ENCODE measurements at regions not wholly inside any gene's neighbourhood (a gene's known extent, or its start where the extent isn't known, plus 50 kb on each side); places are given as distances from the start of the nearest gene placed in this dataset.

DNA sequence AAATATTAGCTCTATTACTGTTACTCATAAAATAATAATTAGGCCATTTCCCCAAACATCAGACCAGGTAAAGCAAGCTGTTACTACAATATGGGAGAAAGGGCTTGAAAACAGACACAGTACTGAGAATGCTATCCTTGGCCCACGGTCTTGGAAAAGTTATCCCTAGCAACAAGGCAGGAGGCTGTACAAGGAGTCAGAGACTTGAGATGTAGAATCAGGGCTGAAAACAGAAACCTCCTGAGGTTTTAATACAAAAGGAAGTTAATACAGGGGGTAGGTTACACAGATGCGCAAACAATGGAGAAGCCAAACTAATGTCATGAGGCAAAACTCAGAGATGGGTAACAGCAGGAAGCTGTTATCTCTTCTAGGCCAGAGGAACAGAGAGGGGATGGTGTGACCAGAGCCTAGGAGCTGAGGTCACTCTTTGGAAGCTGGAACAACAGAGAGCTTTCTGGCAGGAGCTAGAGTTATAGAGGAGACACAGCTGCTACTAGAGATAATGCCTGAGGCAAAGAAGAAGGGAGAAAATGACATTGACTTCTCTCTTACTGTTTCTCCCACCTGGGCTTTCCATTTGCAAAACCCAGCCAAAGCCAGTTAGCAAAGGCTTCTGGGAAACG lies 248.8 kb downstream of the SUDS3 start:
- intact Hi-C loops (cut with DNase I), result no loop called here
- peak; percentile 29 for ATAC-seq

DNA sequence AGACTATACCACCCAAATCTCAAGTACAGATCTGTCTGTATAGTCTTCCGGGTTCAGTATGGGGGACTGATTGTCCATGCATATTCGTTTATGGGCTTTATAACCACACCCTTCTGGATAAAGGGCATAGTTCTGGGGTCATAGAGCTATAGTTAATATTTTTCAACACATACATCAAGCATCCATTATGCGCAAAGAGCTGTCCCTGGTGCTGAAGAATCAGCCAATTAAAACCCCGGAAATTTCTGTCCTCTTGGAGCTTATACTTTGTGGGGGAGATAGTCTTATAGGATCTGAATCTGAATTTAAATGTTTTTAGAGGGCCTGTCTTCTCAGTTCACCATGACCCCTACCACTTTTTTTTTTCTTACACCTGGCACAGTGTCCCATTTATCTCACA lies 256.7 kb downstream of the SUDS3 start:
- intact Hi-C loops (cut with DNase I), result no loop called here
- H3K27ac ChIP-seq, result no peak overlapping the region
- no peaks in the 10 kb centered on the region for H3K36me3 ChIP-seq
- ATAC-seq, result no peak
- no peak for DNase-seq
- H3K4me3 ChIP-seq, result no peak overlapping the region
- H3K4me1 ChIP-seq, result no peaks in the 10 kb centered on the region
- no peaks in the 10 kb centered on the region for H3K9me3 ChIP-seq
- no peaks in the 10 kb centered on the region for H3K27me3 ChIP-seq
- TF ChIP-seq, protein P1, sequence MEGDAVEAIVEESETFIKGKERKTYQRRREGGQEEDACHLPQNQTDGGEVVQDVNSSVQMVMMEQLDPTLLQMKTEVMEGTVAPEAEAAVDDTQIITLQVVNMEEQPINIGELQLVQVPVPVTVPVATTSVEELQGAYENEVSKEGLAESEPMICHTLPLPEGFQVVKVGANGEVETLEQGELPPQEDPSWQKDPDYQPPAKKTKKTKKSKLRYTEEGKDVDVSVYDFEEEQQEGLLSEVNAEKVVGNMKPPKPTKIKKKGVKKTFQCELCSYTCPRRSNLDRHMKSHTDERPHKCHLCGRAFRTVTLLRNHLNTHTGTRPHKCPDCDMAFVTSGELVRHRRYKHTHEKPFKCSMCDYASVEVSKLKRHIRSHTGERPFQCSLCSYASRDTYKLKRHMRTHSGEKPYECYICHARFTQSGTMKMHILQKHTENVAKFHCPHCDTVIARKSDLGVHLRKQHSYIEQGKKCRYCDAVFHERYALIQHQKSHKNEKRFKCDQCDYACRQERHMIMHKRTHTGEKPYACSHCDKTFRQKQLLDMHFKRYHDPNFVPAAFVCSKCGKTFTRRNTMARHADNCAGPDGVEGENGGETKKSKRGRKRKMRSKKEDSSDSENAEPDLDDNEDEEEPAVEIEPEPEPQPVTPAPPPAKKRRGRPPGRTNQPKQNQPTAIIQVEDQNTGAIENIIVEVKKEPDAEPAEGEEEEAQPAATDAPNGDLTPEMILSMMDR (IDR thresholded peaks at IDR 0.05), result no peak

More for the DNA sequence above, 248.8 kb downstream of the SUDS3 start:
- TF ChIP-seq, protein P1 (IDR thresholded peaks at IDR 0.05), result no peak
- H3K4me3 ChIP-seq, result no peak overlapping the region
- no peaks in the 10 kb centered on the region for H3K4me1 ChIP-seq
- H3K9me3 ChIP-seq, result no peaks in the 10 kb centered on the region
- no peak overlapping the region for H3K27ac ChIP-seq
- no peaks in the 10 kb centered on the region for H3K27me3 ChIP-seq
- DNase-seq, result no peak
- no peaks in the 10 kb centered on the region for H3K36me3 ChIP-seq

DNA sequence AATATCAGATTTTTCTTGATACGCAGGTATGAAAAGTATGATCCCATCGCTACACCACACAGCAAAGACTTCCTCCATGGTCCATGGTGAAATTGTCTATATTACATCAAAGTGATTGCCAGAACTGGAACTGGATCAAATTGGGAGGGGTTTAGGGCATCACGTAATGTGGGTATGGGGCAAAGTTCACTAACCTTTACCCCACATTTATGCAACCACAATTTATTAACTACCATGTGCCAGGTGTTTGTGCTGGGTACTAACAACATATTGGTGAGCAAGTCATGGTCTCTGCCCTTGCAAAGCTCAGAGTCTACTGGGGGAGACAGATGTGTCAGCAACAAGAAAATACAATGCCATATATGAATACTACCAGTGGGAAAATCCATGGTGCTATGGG lies 258.9 kb downstream of the SUDS3 start:
- Histone ChIP-seq H3K4me3 (no peak overlapping the region), H3K27me3 (no peaks in the 10 kb centered on the region), H3K36me3 (no peaks in the 10 kb centered on the region), H3K4me1 (no peaks in the 10 kb centered on the region), H3K27ac (no peak overlapping the region), H3K9me3 (no peaks in the 10 kb centered on the region)
- DNase-seq (no peak), ATAC-seq (no peak)
- TF ChIP-seq, protein P1 (IDR thresholded peaks at IDR 0.05), result no peak
- intact Hi-C loops (cut with DNase I), result no loop called here

DNA sequence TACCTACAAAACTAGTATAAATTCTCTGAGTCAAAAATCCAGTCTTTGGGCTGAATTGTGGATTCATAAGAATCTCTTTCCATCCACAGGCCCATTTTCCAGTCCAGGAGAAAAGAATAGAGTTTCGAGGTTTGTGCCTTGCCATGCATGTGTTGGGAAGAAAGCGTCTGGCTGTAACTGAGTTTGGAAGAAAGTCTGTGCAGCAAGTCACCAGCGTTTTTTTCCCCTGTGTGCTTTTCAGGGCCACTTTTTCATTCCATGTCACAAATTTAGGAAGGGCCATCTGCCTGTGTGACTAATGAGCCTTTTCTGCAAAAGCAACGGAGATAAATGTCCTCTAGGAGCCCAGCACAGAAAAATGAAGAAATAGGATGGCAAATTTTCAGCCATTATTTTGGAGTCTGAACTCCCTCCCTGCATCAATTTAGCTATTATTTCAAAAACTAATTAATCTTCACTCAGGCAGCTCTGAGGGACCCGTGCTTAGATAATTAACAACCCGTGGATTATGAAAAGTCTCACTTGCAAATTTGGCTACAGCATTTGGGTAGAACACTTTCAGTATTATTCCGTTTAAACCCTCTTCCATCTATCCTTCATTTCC lies 261.5 kb downstream of the SUDS3 start:
- Histone ChIP-seq H3K27ac (no peak overlapping the region), H3K4me3 (no peak overlapping the region), H3K4me1 (no peaks in the 10 kb centered on the region), H3K36me3 (no peaks in the 10 kb centered on the region), H3K27me3 (no peaks in the 10 kb centered on the region), H3K9me3 (no peaks in the 10 kb centered on the region)
- no peak for DNase-seq
- TF ChIP-seq, protein P1 (IDR thresholded peaks at IDR 0.05), result no peak
- intact Hi-C loops (cut with DNase I), result no loop called here
- no peak for ATAC-seq

DNA sequence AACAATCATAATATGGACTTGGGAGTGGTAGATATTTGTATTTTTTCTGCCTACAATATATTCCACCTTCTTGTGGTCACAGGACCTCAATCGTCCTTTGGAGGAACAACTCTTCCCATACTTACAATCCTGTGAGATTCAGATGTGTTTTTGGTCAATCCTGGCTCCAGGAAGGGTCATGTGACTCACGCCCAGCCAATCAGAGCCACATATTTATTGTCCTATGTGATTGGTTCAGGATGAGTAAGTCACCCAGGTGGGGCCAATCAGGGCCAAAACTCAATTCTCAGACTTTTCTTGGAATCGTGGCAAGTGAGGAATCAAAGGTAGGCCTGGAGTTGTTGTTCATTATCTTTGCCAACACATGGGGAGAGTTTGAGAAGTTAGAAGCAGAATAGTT lies 264.9 kb downstream of the SUDS3 start:
- Histone ChIP-seq H3K4me1 (no peaks in the 10 kb centered on the region), H3K4me3 (no peak overlapping the region), H3K27me3 (no peaks in the 10 kb centered on the region), H3K27ac (no peak overlapping the region), H3K9me3 (no peaks in the 10 kb centered on the region), H3K36me3 (no peaks in the 10 kb centered on the region)
- ATAC-seq (no peak), DNase-seq (no peak)
- intact Hi-C loops (cut with DNase I), result no loop called here
- TF ChIP-seq, protein P1 (IDR thresholded peaks at IDR 0.05), result no peak

Data from upper lobe of right lung (tissue), 1 donor.